A673 (cell line): ENCODE measurements at regions not wholly inside any gene's neighbourhood (a gene's known extent, or its start where the extent isn't known, plus 50 kb on each side); places are given as distances from the start of the nearest gene placed in this dataset.

ENCODE experiments used
- CTCF ChIP-seq: fragments of 300-800, 200-600 bp; sonication (generic); conservative IDR thresholded peaks from 2 replicates; pipeline ENCODE4 v1.5.1; 2017; ENCODE audit warnings: low read depth, mild to moderate bottlenecking, antibody characterized with exemption, low read length, moderate library complexity, mixed read lengths
- EZH2 ChIP-seq: fragments of 200-600 bp; sonication (generic); IDR thresholded peaks from 2 replicates; pipeline ENCODE4 v1.6.1; 2017; ENCODE audit warnings: borderline replicate concordance, low read depth, mild to moderate bottlenecking, mixed read lengths, antibody characterized with exemption, low read length; ENCODE audit not compliant: poor library complexity, severe bottlenecking

- TF ChIP-seq CTCF (no peak), EZH2 (no peak)
Measured at GRCh38 chr1:55289042-55289441, 73.9 kb upstream of the USP24 start.
